ENCODE measurements at regions not wholly inside any gene's neighbourhood (a gene's known extent, or its start where the extent isn't known, plus 50 kb on each side); places are given as distances from the start of the nearest gene placed in this dataset.

DNA sequence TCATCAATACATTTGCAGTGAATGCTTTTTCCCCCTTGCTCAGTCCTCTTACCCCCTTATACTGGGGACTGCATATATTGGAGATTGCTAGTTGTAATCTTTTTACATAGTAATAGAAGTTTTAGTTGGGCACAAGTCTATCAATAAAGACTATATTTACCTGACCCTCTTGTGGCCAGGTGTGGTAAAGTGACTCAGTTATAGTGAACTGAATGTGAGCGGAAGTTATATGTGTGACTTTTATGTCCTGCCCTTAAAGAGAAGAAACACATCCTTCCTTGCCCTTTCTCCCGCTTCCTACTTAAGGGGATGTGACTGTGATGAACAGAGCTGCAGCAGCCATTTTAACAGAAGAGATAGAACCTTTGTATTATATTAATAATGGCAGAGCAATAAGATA lies 362.0 kb downstream of the METTL15 start:
- TF ChIP-seq, protein P1, sequence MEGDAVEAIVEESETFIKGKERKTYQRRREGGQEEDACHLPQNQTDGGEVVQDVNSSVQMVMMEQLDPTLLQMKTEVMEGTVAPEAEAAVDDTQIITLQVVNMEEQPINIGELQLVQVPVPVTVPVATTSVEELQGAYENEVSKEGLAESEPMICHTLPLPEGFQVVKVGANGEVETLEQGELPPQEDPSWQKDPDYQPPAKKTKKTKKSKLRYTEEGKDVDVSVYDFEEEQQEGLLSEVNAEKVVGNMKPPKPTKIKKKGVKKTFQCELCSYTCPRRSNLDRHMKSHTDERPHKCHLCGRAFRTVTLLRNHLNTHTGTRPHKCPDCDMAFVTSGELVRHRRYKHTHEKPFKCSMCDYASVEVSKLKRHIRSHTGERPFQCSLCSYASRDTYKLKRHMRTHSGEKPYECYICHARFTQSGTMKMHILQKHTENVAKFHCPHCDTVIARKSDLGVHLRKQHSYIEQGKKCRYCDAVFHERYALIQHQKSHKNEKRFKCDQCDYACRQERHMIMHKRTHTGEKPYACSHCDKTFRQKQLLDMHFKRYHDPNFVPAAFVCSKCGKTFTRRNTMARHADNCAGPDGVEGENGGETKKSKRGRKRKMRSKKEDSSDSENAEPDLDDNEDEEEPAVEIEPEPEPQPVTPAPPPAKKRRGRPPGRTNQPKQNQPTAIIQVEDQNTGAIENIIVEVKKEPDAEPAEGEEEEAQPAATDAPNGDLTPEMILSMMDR (IDR thresholded peaks at IDR 0.05; ENCODE audit: insufficient read depth, low read length), result no peak
- TF ChIP-seq POLR2AphosphoS5 (IDR thresholded peaks at IDR 0.05; ENCODE audit: low read depth) (no peak), GABPA (IDR thresholded peaks at IDR 0.05; ENCODE audit: low read depth) (no peak)

All from HL-60 (cell line).